A673 (cell line): ENCODE measurements at regions not wholly inside any gene's neighbourhood (a gene's known extent, or its start where the extent isn't known, plus 50 kb on each side); places are given as distances from the start of the nearest gene placed in this dataset.

Experiments used
- BruUV-seq: library from RNA; stranded (reverse); fragments of 400-500 nt; replicated peaks from 2 replicates; lab custom pipeline; 2021; lab: Mats Ljungman, UMichigan
- CTCF ChIA-PET: fragments of 300-600 bp; sonication (Branson Sonifier 250); formaldehyde crosslinking; loops from one replicate; lab custom pipeline; 2022; ENCODE audit warnings: antibody characterized with exemption; lab: Charles Lee
- POLR2A ChIA-PET: fragments of 300-600 bp; sonication (Branson Sonifier 250); formaldehyde crosslinking; loops from one replicate; lab custom pipeline; 2022; ENCODE audit warnings: antibody characterized with exemption; ENCODE audit not compliant: low non-redundant PET; lab: Charles Lee
- DNase-seq: peaks from one replicate; pipeline ENCODE4 v3.0.0-alpha.2; 2015; ENCODE audit warnings: low spot score
- H3K27ac ChIP-seq: fragments of 200-600 bp; sonication (generic); 2 replicates; pipeline ENCODE4 v1.5.1; 2016; ENCODE audit warnings: mixed run types, low read depth, mild to moderate bottlenecking, mixed read lengths, antibody characterized with exemption, low read length; ENCODE audit not compliant: poor library complexity, severe bottlenecking
- H3K27me3 ChIP-seq: fragments of 200-600 bp; sonication (generic); replicated peaks from 2 replicates; pipeline ENCODE4 v1.6.1; 2017; ENCODE audit warnings: mixed run types, low read depth, mild to moderate bottlenecking, mixed read lengths, antibody characterized with exemption, low read length; ENCODE audit not compliant: insufficient read depth, poor library complexity
- H3K36me3 ChIP-seq: fragments of 200-600 bp; sonication (generic); 2 replicates; pipeline ENCODE4 v1.6.1; 2016; ENCODE audit warnings: mixed run types, mild to moderate bottlenecking, mixed read lengths, antibody characterized with exemption, low read length; ENCODE audit not compliant: insufficient read depth, poor library complexity, severe bottlenecking
- H3K4me1 ChIP-seq: fragments of 200-600 bp; sonication (generic); 2 replicates; pipeline ENCODE4 v1.6.1; 2017; ENCODE audit warnings: mixed run types, mild to moderate bottlenecking, mixed read lengths, antibody characterized with exemption, low read length; ENCODE audit not compliant: insufficient read depth, poor library complexity, severe bottlenecking
- H3K4me3 ChIP-seq: fragments of 200-600 bp; sonication (generic); 2 replicates; pipeline ENCODE4 v1.5.1; 2016; ENCODE audit warnings: low read depth, mixed run types, mild to moderate bottlenecking, mixed read lengths, low read length; ENCODE audit not compliant: poor library complexity, severe bottlenecking
- H3K9me3 ChIP-seq: fragments of 200-600 bp; sonication (generic); 2 replicates; pipeline ENCODE4 v1.6.1; 2016; ENCODE audit warnings: mixed run types, low read depth, mild to moderate bottlenecking, mixed read lengths, antibody characterized with exemption, low read length; ENCODE audit not compliant: poor library complexity, severe bottlenecking
- EZH2 ChIP-seq: fragments of 200-600 bp; sonication (generic); IDR thresholded peaks from 2 replicates; pipeline ENCODE4 v1.6.1; 2017; ENCODE audit warnings: borderline replicate concordance, low read depth, mild to moderate bottlenecking, mixed read lengths, antibody characterized with exemption, low read length; ENCODE audit not compliant: poor library complexity, severe bottlenecking
- intact Hi-C: fragments of 100-400 bp; cut with micrococcal nuclease; formaldehyde crosslinking; loops from one replicate; pipeline ENCODE4 v1.10.0; 2022; ENCODE audit not compliant: unreplicated experiment
- TF ChIP-seq, protein P1 (sequence below): fragments of 300-800, 200-600 bp; sonication (generic); conservative IDR thresholded peaks from 2 replicates; pipeline ENCODE4 v1.5.1; 2017; ENCODE audit warnings: low read depth, mild to moderate bottlenecking, antibody characterized with exemption, low read length, moderate library complexity, mixed read lengths

DNA sequence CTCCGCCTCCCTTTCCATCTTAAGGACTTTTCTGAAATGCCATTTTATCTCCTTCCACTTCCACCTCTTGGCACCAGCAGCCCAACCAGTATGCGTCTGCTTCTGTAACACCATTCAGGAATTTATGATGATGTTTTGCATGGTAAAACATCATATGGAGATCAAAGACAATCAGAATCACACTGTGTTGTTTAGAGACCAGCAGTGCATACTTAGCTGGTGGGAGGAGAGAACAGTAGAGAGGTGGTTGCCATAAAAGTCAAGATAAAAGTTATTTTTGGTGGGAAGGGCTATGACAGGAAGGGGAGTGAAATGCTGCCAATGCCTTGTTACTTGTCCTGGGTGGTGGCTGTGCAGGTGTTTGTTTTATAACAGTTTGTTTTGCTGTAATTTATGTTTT is 268.0 kb downstream of the OPA1 start:
- H3K36me3 ChIP-seq, result no peaks in the 10 kb centered on the region
- intact Hi-C loops, result no loop called here
- H3K27me3 ChIP-seq, result no peaks in the 10 kb centered on the region
- no TSS peak for BruUV-seq
- H3K27ac ChIP-seq, result no peak overlapping the region
- no peak for DNase-seq
- POLR2A ChIA-PET, result no interaction called here
- TF ChIP-seq, protein P1, sequence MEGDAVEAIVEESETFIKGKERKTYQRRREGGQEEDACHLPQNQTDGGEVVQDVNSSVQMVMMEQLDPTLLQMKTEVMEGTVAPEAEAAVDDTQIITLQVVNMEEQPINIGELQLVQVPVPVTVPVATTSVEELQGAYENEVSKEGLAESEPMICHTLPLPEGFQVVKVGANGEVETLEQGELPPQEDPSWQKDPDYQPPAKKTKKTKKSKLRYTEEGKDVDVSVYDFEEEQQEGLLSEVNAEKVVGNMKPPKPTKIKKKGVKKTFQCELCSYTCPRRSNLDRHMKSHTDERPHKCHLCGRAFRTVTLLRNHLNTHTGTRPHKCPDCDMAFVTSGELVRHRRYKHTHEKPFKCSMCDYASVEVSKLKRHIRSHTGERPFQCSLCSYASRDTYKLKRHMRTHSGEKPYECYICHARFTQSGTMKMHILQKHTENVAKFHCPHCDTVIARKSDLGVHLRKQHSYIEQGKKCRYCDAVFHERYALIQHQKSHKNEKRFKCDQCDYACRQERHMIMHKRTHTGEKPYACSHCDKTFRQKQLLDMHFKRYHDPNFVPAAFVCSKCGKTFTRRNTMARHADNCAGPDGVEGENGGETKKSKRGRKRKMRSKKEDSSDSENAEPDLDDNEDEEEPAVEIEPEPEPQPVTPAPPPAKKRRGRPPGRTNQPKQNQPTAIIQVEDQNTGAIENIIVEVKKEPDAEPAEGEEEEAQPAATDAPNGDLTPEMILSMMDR, result no peak
- TF ChIP-seq EZH2, result no peak
- no peaks in the 10 kb centered on the region for H3K4me1 ChIP-seq
- CTCF ChIA-PET, result interaction anchor here (0.5 kb wide), 1 partner anchor 735 kb away, joined by 3 read pairs; no protein-coding TSS in a partner anchor
- no peak overlapping the region for H3K4me3 ChIP-seq
- H3K9me3 ChIP-seq, result no peaks in the 10 kb centered on the region

DNA sequence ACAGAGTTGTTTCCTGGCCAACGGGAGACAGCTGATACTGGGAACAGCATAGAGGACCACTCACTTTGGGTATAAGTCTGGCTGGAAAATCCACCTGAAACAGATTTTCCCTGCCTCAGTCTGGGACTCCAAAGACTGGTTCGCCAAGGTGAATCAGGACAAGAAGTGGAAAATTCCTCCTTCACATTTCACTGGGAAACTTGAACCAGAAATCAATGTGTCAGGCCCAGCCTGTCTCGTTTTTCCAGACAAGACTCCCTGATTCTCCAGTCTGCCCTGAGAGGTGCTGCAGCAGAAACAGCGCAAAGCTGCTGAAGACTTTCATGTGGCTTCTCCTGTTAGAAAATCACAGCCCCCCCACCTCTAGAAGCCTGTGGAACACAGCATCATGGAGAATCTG is 269.8 kb downstream of the OPA1 start:
- Histone ChIP-seq H3K36me3 (no peaks in the 10 kb centered on the region), H3K4me1 (no peaks in the 10 kb centered on the region), H3K27me3 (no peaks in the 10 kb centered on the region), H3K27ac (no peak overlapping the region), H3K4me3 (no peak overlapping the region), H3K9me3 (no peaks in the 10 kb centered on the region)
- no peak for TF ChIP-seq EZH2
- TF ChIP-seq, protein P1, result no peak
- BruUV-seq, result no TSS peak
- ChIA-PET CTCF (no interaction called here), POLR2A (no interaction called here)
- DNase-seq, result no peak
- intact Hi-C loops, result no loop called here

DNA sequence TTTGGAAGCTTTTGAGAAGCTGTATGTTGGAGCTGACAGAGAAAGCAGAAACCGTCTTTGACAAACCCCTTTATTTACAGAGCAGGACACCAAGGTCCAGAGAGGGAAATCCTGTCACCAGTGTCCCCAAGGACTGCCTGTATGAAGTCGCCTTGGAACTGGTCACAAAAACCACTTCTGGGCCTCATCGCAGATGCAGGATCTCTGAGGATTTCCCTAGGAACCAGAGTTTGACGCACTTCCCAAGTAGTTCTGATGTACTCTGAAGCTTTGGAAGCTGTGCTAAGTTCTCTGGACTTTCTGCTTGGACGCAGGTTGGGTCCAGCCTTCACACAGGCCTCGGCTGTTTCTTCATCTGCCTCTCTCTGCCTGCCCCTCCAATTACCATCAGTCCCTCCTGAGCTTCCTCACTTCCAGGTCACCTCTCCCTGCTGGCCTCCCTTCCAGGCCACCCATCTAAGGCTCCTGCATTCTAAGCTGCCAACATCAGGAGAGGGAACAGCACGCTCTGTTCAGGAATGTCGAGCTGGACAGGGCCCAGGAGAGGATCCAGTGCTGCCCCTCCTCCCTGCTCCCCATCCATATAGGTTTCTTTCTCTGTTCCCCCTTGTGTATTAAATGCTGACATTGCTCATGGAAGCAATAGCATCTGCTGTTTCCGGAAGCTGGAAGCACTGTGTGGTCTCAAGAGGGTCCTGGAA is 270.8 kb downstream of the OPA1 start:
- BruUV-seq, result no TSS peak
- Histone ChIP-seq H3K36me3 (no peaks in the 10 kb centered on the region), H3K4me3 (no peak overlapping the region), H3K27me3 (no peaks in the 10 kb centered on the region), H3K4me1 (no peaks in the 10 kb centered on the region), H3K9me3 (no peaks in the 10 kb centered on the region), H3K27ac (no peak overlapping the region)
- TF ChIP-seq, protein P1, result no peak
- TF ChIP-seq EZH2, result no peak
- CTCF ChIA-PET, result no interaction called here
- DNase-seq, result no peak
- intact Hi-C loops, result no loop called here
- POLR2A ChIA-PET, result no interaction called here
